HG03575 (cell line): ENCODE measurements at regions not wholly inside any gene's neighbourhood (a gene's known extent, or its start where the extent isn't known, plus 50 kb on each side); places are given as distances from the start of the nearest gene placed in this dataset.
"Not testable (repeated sequence)": the region's sequence is repeated elsewhere in the genome, so short reads cannot be mapped to it uniquely, and the experiment has no call there.

ENCODE experiments used
- ATAC-seq: cut with Tn5 transposase; IDR thresholded peaks from one replicate; pipeline ENCODE4 v1.9.1; 2021; ENCODE audit not compliant: unreplicated experiment, insufficient number of reproducible peaks, low FRiP score; ENCODE audit errors: extremely low read depth

- ATAC-seq: no peak
Observed at GRCh38 chr6:166848979-166849748, 107.2 kb downstream of the RNASET2 start.

GRCh38 chr6:166846446-166847142, 109.8 kb downstream of the RNASET2 start:
- ATAC-seq: not testable (repeated sequence)

- ATAC-seq: no peak
Observed at GRCh38 chr6:166842607-166843006, 113.7 kb downstream of the RNASET2 start.

GRCh38 chr6:166841216-166841615, 115.1 kb downstream of the RNASET2 start:
- no peak for ATAC-seq

- no peak for ATAC-seq
Observed at GRCh38 chr6:166839569-166839968, 116.8 kb downstream of the RNASET2 start.

- ATAC-seq: no peak
Observed at GRCh38 chr6:166838987-166839386, 117.4 kb downstream of the RNASET2 start.

GRCh38 chr6:166836785-166837718, 119.3 kb downstream of the RNASET2 start:
- ATAC-seq: no peak

GRCh38 chr6:166834049-166834448, 122.3 kb downstream of the RNASET2 start:
- ATAC-seq: no peak

- ATAC-seq: no peak
Observed at GRCh38 chr6:166830891-166831363, 125.4 kb downstream of the RNASET2 start.

- ATAC-seq: peak; percentile 90
Observed at GRCh38 chr6:166830185-166830890, 126.0 kb downstream of the RNASET2 start.

- ATAC-seq: no peak
Observed at GRCh38 chr6:166826264-166826663, 130.1 kb downstream of the RNASET2 start.

- ATAC-seq: no peak
Observed at GRCh38 chr6:166825553-166826145, 130.7 kb downstream of the RNASET2 start.

GRCh38 chr6:166824880-166825250, 131.5 kb downstream of the RNASET2 start:
- no peak for ATAC-seq

- no peak for ATAC-seq
Observed at GRCh38 chr6:166824146-166824879, 132.0 kb downstream of the RNASET2 start.

- no peak for ATAC-seq
Observed at GRCh38 chr6:166822609-166823008, 133.7 kb downstream of the RNASET2 start.

- no peak for ATAC-seq
Observed at GRCh38 chr6:166820483-166820882, 135.9 kb downstream of the RNASET2 start.

- ATAC-seq: no peak
Observed at GRCh38 chr6:166820070-166820469, 136.3 kb downstream of the RNASET2 start.

GRCh38 chr6:166815629-166816028, 140.7 kb downstream of the RNASET2 start:
- ATAC-seq: no peak
